HG03196 (cell line): ENCODE measurements at regions not wholly inside any gene's neighbourhood (a gene's known extent, or its start where the extent isn't known, plus 50 kb on each side); places are given as distances from the start of the nearest gene placed in this dataset.
"Not testable (repeated sequence)": the region's sequence is repeated elsewhere in the genome, so short reads cannot be mapped to it uniquely, and the experiment has no call there.

ENCODE experiments used
- ATAC-seq: cut with Tn5 transposase; IDR thresholded peaks from one replicate; pipeline ENCODE4 v1.9.1; 2021; ENCODE audit not compliant: unreplicated experiment

DNA sequence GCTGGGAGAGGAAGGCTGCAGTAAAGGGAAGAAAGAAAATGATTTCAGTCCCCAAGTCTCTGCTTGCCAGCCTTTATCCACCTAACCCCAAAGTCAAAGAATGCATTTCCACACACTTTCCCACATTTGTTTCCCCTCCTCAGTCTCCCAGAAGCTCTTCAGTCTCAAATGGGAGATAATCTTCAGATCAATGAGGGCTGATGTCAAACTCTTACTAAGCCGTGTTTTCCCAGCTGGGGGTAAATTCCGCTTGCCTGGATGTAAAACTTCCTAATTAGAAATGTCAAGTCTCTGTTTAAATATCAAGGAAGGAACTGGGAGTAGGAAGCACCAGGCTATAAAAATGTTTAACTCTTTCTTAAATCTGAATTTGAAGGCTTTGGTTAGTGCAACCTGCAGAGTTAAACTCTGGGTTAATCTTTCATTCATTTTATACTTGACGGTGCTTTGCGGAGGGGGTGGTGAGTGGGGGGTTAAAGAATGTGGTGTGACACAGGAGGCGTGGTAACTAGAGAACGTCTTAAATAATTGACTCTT, 601.4 kb upstream of the ACTRT1 start:
- ATAC-seq: no peak

DNA sequence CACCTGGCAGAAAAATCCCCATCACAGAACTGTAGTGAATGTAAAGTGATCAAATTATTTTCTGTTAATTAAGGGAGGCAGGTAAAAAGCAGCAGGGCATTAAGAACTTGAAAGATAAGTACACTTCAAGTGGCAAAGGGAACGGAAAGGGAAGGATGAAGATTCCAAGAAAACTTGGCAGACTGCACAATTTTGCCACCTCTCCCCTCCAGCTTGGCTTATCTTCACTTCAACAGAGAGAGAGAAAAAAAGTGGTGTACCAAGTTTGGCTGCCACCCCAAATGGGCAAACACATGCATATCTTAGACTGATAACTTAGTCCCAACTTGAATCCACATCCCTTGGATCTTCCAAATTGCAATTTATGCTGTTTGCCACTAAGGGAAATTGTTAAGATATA, 598.1 kb upstream of the ACTRT1 start:
- no peak for ATAC-seq

DNA sequence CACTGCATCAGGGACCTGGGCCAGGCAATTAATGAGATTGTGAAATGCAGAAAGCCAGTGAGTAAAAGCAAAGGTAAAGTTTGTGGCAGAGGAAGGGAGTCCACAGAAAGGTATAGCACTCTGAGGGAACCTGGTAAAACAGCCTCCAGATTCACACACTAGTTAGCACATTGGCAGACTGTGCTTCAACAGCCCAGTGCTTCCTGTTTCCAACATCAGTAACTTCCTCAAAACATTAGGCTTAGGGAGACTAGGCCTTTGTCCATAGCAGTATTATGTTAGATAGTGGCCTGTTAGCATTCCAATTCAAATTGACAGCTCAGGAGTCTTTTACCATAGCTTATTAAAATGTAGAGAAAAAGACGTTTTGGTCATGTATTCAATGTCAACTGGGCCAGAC, 582.6 kb upstream of the ACTRT1 start:
- no peak for ATAC-seq

DNA sequence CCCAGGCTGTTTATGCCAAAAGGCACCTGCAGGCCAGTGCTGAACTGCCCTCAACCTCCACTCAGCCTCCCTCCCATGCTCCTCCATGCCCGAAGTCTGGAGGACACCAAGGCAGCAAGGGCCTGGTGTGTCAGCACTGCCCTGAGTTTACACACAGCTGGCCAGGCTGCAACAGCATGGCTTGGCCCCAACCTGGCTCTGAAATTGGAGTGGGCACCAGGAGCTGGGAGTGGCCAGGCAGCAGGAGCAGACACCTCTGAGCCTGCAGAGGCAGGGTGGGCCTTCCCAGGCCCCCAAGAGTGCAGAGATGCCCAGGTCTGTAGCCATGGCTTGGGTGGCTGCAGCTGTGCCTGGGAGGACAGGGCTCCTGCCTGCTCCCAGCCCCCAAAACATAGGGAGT, 571.2 kb upstream of the ACTRT1 start:
- no peak for ATAC-seq

DNA sequence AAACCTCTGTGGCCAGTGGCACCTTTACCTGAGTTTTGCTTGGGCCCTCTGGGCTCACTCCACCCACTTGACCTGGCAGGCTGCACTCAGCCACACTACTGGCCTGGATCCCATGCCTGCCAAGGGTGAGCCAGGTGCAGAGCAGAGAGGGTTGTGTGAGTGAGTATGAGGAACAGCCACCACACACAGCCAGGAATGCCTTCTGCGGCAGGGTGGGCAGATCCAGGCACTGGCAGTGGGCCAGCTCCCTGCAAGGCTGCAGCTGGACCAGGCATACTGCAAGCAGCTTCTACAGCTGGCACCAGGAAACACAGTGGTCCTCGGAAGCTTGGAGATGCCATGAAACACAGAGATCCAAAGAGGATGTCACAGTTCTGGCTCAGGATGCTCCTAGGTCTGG, 570.1 kb upstream of the ACTRT1 start:
- ATAC-seq: no peak

DNA sequence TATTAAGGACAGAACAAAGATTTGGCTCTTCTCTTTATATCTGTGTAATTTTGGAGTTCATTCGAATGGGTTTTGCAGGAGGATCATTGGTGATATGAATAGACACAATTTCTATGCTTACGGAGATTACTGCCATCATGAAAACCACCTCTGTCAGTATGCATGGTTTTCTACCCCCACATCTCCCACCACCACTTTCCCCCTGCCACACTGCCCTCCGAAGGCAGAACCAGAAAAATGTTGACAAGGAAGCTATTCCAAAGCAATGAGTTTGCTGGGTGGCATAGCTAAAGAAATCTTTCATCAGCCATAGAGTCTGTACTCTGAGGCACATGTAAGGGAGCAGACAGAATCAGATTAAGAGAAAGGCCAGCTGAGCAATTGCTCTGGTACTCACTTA, 567.3 kb upstream of the ACTRT1 start:
- ATAC-seq: no peak

DNA sequence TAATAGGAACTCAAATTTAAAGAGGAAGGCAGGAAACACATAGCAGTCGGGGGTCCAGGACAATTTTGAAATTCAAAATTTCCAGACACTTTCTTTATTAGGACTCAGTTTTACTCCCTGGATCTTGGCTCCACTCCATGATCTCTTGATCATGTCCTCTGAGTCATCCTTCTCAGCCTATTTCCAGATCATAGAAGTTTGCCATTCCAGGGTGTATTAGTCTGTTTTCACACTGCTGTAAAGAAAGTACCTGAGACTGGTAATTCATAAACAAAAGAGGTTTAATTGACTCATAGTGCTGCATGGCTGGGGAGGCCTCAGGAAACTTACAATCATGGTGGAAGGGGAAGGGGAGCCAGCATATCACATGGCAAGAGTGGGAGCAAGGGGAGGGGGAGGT, 564.7 kb upstream of the ACTRT1 start:
- ATAC-seq: no peak

DNA sequence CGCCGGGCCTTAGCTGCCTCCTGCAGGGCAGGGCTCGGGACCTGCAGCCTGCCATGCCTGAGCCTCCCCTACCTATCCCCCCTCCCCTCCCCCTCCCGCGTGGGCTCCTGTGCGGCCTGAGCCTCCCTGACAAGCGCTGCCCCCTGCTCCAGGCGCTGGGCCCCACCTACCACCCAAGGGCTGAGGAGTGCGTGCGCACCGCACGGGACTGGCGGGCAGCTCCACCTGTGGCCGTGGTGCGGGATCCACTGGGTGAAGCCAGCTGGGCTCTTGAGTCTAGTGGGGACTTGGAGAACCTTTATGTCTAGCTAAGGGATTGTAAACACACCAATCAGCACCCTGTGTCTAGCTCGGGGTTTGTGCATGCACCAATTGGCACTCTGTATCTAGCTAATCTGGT, 554.6 kb upstream of the ACTRT1 start:
- not testable (repeated sequence) for ATAC-seq

DNA sequence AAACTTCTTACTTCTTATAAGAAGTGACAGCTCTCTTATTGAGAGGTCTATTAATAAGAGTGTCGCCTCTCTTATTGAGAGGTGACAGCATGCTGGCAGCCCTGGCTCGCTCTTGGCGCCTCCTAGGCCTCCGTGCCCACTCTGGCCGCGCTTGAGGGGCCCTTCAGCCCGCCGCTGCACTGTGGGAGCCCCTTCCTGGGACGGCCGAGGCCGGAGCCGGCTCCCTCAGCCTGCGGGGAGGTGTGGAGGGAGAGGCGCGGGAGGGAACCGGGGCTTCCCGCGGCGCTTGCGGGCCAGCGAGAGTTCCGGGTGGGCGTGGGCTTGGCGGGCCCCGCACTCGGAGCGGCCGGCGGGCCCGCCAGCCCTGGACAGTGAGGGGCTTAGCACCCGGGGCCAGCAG, 554.2 kb upstream of the ACTRT1 start:
- not testable (repeated sequence) for ATAC-seq

DNA sequence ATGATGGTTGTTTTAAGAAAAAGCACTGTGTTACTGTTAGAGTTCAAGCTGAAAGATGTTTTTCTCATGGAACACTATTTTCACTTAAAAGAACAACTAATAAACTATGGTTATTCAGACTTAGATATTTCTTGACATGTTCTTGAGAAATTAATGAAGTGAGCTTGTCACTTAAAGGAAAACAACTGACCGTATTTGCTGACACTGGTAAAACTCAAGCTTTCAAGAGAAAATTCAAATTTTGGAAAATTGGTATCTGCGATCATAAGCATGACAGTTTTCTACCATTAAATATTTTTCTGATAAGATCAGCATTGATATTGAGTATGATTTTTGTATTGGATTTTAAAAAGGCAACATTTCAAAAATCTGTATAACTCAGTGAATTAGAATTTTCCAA, 549.5 kb upstream of the ACTRT1 start:
- no peak for ATAC-seq

DNA sequence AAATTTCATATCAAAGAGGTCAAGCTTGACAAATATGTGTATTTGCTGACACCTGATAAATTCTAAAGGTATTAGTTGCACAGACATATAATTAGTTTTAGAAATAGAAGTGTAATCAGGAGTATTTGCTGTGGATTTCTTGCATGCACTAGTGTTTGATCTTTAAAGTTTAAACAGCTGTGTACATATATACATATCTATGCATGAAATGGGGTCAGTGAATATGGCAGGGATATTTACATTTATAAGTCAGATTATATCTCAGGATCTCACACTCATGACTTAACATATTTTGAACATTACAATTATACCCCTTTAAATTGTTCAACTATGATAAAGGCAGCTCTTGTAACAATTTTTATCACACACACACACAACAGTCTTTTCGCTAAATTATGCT, 547.4 kb upstream of the ACTRT1 start:
- ATAC-seq: no peak

DNA sequence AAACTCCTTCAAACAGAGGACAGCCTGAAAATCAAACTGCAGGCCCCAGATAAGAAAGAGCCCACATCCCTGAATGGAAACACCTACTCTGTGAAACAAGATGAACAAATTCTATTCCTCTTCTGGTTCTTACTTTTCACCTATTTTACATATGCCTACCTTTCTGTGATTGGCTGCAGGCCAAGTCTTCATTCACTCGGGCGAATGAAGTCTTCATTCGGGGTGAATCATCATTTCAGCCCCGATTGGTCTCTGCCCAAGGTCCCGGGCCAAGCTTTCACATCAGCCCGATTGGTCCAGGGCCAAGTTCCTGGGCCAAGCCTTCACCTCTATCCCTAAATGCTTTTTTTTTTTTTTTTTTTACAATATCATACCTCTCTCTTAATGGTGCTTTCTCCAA, 529.8 kb upstream of the ACTRT1 start:
- no peak for ATAC-seq

DNA sequence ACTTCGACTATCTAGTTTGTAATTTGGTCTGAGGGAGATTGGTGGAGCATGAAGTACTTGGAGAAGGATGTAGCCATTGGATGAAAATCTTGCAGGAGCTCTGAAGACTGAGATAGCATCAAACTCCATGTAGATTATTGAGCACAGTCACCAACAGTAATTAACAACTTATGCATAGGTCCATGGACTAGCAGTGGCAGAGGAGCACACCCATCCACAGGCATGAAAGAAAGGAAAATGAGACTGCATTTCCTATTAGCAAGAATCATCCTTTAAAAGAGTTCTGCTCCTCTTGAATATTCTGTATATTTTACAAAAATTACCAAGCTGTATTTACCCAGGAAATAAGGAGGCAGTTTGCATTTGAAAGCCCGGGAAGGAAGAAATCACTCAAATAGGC, 529.4 kb upstream of the ACTRT1 start:
- no peak for ATAC-seq

DNA sequence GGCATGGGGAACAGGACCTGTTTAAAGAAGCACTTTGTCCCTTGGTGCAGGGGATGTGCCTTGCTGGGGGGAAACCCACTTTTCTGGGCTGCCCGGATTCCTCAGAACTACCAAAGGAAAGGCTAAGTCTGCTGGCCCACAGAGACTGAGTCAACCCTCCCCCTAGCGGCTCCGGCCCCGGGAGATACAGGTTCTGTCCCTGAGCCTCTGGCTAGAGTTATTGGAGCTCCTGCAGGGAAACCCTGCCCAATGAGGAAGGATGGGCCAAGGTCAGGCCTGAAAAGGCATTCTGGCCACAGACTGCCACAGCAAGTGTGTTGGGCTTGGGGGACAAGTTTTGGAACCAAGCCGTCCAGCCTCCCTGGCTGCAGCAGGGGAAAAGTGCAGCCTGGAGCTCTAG, 490.9 kb upstream of the ACTRT1 start:
- ATAC-seq: no peak

DNA sequence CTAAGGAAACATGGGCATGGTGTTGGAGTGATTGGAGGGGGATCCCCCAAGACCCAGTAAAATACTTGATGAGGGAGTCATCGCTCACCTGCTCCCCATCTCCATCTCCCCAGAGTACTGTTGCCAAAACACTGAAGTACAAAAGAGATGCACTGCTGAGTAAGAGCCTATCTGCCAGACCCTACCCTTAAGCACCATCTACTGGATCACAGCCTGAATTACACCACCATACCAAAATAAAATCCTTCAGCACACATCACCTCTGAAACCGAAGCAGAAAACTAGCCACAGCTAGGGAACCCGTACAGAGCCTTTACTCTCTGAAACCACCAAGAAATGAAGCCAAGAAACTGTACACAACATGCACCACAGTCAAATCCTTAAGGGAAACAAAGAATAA, 466.3 kb upstream of the ACTRT1 start:
- no peak for ATAC-seq

DNA sequence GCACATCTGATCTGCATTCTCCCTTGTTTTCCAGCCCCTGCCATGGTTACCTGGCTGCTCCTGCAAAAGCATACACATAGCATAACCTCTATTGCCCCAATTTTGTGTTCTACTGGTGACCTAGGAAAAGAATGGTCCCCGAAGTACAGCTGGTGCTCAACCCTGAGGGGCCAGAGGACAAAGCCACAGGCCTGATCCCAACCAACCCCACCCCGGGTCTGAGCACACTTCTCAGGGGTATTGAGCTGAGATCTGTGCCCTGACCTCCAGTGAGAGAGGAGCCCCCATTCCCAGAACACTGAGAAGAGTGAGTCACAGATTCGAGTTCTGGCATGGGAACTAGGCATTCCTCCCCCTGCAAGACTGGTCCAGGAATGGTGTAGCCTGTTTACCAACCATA, 465.5 kb upstream of the ACTRT1 start:
- ATAC-seq: no peak

DNA sequence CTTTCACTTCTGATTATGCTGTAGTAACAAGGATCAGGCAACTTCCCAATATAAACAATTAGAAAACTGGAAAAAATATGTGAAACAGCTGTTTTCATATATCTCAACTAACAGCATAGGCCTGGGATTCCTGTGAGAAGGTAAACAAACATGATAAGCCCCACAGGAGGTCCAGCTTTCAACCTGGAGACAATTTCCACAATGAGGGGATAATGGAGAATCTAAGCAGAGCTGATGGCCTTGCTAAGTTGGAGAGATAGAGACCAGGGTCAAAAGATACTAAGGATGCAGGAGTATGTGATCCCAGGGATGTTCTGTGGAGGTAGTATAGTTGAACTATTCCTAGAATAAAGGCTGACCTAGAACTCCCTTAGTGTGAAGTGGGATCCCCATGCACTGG, 452.3 kb upstream of the ACTRT1 start:
- ATAC-seq: no peak

DNA sequence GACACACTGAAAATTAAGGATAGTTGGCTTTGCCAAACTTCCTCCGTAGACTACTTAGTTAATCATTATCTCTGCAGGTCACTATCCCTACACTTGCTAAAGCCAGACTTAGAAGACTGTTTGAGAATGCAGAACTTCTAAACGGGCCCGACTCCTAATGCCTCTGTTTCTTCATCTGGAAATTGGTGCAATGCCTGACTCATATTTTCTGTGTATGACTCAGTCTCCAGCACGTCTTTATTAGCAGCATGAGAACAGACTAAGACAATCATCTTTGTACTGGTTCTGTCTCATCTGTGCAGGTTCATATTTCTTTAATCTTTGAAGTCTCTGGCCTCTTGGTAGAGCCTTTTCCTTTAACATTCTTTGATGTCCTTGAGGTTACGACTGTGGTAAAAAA, 411.9 kb upstream of the ACTRT1 start:
- no peak for ATAC-seq

DNA sequence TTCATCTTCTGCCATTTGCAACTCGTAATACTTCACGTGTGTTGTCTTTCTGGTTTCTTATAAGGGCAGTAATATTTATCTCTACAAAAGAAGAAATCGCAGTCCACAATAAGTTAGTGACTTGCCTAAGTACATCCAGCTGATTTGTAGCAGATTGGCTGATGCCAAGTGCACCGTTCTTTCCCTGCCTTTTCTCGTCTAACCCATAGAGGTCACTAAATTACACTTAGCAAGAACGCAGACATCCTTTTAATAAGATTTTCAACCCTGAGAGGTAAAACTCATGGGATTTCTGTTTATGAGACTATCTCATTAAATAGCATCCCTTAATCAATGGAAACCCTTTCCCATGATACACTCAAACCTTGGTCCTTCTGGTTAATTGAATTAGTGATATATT, 408.6 kb upstream of the ACTRT1 start:
- ATAC-seq: no peak

DNA sequence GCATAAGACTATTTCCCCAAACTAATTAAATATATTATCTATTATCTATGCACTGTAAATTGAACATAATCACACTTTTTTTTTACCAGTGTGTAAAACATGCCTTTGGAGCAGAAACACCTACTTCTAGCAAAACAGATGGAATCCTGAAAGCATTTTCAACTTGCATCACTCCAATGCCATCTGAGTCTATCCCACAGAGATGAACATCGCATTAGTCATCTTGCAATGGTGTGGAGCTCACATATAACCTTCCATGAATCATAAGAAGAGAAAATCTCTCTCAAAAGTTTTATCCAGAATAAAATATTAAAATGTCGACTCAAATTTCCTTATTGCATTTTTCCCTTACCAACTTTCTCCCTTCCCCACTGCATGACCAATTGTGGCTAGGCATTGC, 406.7 kb upstream of the ACTRT1 start:
- ATAC-seq: no peak

DNA sequence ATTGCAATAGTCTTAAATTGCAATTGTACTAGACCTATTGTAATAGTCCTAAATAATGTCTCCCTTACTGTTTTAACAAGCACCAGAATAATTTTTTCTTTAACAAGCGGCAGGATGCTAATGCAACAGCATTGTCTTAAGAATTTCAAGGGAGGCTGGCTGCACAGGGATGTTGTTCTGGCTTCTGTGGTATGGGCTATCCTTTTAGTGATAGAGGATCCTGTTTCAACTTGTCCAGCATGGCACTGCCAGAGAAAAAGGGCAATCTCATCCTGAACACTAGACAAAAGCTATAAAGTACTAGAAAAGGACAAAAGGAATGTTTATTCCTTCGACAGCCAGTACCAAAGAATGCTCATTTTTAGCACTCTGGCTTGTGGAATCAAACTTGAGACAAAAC, 405.5 kb upstream of the ACTRT1 start:
- no peak for ATAC-seq

DNA sequence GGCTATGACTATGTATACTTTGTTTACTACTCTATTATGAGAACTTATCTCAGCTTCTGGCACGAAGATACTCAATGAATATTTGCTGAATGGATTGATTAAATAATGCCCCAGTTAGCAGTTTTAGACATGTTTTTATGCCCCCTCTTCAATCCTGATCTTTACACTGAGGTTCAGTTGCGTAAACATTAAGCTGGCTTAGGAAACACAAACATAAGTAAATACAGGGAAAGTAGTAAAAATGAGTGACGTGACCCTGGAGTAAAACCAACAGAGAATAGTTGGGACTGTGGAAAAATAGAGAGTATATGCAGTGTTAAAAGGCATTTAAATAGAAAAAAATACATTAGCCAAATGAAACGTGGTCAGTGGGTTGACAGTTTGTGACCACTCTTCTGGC, 387.0 kb upstream of the ACTRT1 start:
- ATAC-seq: no peak

DNA sequence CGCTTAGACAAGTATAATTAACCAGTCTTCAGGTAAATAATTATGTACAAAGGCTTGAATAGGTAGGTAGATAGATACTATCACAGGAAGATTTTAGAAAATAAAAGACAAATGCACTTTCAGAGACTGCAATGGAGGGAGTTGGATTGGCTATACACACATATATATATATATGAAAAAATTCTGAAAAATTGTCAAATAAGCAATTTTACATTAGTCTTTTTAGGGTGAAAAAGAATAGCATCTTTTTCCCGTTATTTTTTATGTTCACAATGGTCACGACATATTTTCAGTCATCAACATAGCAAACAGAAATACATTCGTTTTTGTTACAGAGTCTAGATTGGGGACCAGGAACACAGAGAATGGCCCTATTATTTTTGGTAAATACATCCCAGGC, 385.9 kb upstream of the ACTRT1 start:
- no peak for ATAC-seq
